ENCODE measurements at regions not wholly inside any gene's neighbourhood (a gene's known extent, or its start where the extent isn't known, plus 50 kb on each side); places are given as distances from the start of the nearest gene placed in this dataset.

GRCh38 chr9:90088434-90088833 lies 483.6 kb downstream of the GADD45G start:
- TF ChIP-seq CEBPB (IDR thresholded peaks at IDR 0.05) (no peak), EP300 (IDR thresholded peaks at IDR 0.05; ENCODE audit: borderline replicate concordance) (no peak), REST (IDR thresholded peaks at IDR 0.05; ENCODE audit: low read depth) (no peak), EGR1 (IDR thresholded peaks at IDR 0.05) (no peak), USF1 (IDR thresholded peaks at IDR 0.05) (no peak), RAD21 (IDR thresholded peaks at IDR 0.05; ENCODE audit: low read depth) (no peak), YY1 (IDR thresholded peaks at IDR 0.05; ENCODE audit: low read depth) (no peak), ZBTB7A (IDR thresholded peaks at IDR 0.05; ENCODE audit: low read depth) (no peak), TAF1 (IDR thresholded peaks at IDR 0.05; ENCODE audit: low read depth) (no peak), MAX (IDR thresholded peaks at IDR 0.05) (no peak), TCF12 (IDR thresholded peaks at IDR 0.05; ENCODE audit: low read depth) (no peak), NFIC (IDR thresholded peaks at IDR 0.05) (no peak), TEAD4 (IDR thresholded peaks at IDR 0.05) (no peak), FOXM1 (IDR thresholded peaks at IDR 0.05; ENCODE audit: borderline replicate concordance, low read depth) (no peak), CREB1 (IDR thresholded peaks at IDR 0.05; ENCODE audit: low read depth) (no peak)

DNA sequence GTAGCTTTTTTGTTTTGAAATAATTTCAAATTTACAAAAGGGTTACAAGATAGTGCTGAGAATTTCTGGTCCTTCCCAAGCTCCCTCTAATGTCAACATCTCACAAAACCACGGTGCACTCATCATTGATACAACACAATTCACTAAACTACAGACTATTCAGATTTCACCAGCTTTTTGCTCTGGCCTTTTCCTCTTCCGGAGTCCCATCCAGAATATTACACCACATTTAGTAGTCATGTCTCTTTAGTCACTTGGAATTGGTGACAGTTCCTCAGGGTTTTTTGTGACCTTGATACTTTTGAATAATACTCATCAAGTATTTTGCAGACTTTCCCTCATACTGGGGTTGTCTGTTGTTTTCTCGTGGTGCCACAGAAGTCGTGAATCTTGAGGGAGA lies 484.0 kb downstream of the GADD45G start:
- TF ChIP-seq TEAD4 (IDR thresholded peaks at IDR 0.05), result no peak

- no peak for TF ChIP-seq CEBPB (IDR thresholded peaks at IDR 0.05)
- no peak for TF ChIP-seq TAF1 (IDR thresholded peaks at IDR 0.05; ENCODE audit: low read depth)
- no peak for TF ChIP-seq CREB1 (IDR thresholded peaks at IDR 0.05; ENCODE audit: low read depth)
- TF ChIP-seq EP300 (IDR thresholded peaks at IDR 0.05; ENCODE audit: borderline replicate concordance), result no peak
- TF ChIP-seq REST (IDR thresholded peaks at IDR 0.05; ENCODE audit: low read depth), result no peak
- TF ChIP-seq FOXM1 (IDR thresholded peaks at IDR 0.05; ENCODE audit: borderline replicate concordance, low read depth), result no peak
- TF ChIP-seq EGR1 (IDR thresholded peaks at IDR 0.05), result no peak
- no peak for TF ChIP-seq YY1 (IDR thresholded peaks at IDR 0.05; ENCODE audit: low read depth)
Measured at GRCh38 chr9:90090997-90091396, 486.2 kb downstream of the GADD45G start.

- TF ChIP-seq TAF1 (IDR thresholded peaks at IDR 0.05; ENCODE audit: low read depth) (no peak), FOXM1 (IDR thresholded peaks at IDR 0.05; ENCODE audit: borderline replicate concordance, low read depth) (no peak), NFIC (IDR thresholded peaks at IDR 0.05) (no peak), USF1 (IDR thresholded peaks at IDR 0.05) (no peak), EP300 (IDR thresholded peaks at IDR 0.05; ENCODE audit: borderline replicate concordance) (no peak), CREB1 (IDR thresholded peaks at IDR 0.05; ENCODE audit: low read depth) (no peak), MAX (IDR thresholded peaks at IDR 0.05) (no peak), TEAD4 (IDR thresholded peaks at IDR 0.05) (no peak), EGR1 (IDR thresholded peaks at IDR 0.05) (no peak), YY1 (IDR thresholded peaks at IDR 0.05; ENCODE audit: low read depth) (no peak)
Measured at GRCh38 chr9:90092508-90092907, 487.7 kb downstream of the GADD45G start.

DNA sequence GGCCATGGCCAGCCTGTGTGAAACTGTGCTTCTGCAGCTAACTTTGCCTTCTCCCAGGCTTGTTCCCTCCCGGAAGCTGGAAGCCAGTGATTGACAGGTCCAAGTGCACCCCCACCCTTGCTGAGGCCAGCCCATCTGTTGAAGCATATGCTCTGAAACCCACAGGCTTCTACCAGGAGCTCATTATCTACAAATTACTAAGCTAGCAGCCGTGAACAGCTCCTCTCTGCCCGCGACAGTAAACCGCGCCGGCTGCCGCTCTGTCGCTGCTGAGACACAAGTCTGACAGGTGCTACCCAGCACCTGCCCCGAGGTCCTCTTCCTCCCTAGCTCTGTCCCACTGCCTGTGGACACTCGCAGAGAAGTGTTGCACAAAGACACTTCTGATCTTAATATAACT lies 490.9 kb downstream of the GADD45G start:
- TF ChIP-seq REST (IDR thresholded peaks at IDR 0.05; ENCODE audit: low read depth) (no peak), CEBPB (IDR thresholded peaks at IDR 0.05) (no peak), NFIC (IDR thresholded peaks at IDR 0.05) (no peak), RAD21 (IDR thresholded peaks at IDR 0.05; ENCODE audit: low read depth) (no peak), FOXM1 (IDR thresholded peaks at IDR 0.05; ENCODE audit: borderline replicate concordance, low read depth) (no peak), ZBTB7A (IDR thresholded peaks at IDR 0.05; ENCODE audit: low read depth) (no peak), USF1 (IDR thresholded peaks at IDR 0.05) (no peak)
